ENCODE measurements at regions not wholly inside any gene's neighbourhood (a gene's known extent, or its start where the extent isn't known, plus 50 kb on each side); places are given as distances from the start of the nearest gene placed in this dataset.

DNA sequence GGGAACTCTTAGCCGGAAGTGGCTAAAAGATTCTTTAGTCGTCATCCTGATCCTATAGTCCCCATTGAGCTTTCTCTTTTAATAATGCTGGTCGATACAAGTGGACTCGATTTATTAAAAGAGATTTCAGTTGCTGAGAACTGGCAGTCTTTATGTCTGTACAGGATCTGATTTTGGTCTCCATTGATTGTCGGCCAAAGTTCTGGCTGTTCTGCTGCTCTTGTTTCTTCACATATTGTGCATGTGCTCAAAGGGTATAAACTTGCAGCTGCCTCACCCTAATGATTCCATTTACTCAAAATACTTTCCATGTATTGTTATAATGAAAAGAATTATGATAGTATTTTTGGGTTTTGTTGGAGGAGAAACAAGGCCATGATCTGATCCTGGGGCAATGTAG, 100.7 kb upstream of the CTTNBP2 start:
- no peak for DNase-seq (ENCODE audit: low read depth in 2 of 2)

- DNase-seq (ENCODE audit: low read depth in 2 of 2), result no peak
Measured at GRCh38 chr7:117974891-117975290, 101.7 kb upstream of the CTTNBP2 start.

DNA sequence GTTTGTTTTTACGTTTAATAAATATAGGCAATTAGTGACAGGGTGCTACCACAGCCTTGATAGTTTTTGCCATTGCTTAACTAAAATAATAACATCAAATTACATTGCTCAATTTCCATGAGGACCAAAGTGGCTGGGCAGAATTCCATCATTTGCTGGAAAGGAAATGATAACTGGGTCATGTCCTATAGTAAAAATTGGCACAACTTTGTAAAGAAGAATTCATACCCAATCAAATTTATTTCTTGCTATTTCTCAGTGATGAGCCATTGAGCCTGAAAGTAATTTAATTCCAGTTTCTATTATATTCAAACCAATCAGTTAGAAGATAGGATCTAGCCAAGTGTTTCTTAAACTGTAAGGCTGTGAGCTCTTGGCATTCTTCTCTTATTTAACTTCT, 102.2 kb upstream of the CTTNBP2 start:
- no peak for DNase-seq (ENCODE audit: low read depth in 2 of 2)

DNA sequence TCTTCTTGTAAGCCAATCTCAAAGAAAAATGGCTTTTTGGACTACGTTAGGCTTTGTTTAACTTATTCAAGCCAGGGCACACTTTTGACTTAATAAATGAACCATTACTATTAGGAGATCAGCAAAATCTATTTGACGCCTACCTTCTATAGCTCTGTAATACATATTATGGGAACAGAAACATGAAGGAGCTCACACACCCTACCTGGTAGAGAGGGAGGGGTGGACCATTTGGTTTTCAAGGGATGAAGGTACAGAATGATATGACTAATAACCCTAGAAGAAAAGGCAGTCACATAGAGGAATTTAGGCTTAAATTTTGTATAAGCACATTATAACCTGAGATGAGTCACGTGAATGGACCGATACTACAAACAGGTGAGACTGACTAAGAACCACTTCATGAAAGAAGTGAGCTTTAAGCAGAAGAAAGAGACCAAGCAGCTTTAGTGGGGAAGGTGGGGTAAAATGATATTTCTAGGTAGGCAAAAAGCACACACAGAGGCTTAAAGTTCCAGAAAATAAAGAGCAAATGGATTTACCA, 106.8 kb upstream of the CTTNBP2 start:
- no peak for DNase-seq (ENCODE audit: low read depth in 2 of 2)

DNA sequence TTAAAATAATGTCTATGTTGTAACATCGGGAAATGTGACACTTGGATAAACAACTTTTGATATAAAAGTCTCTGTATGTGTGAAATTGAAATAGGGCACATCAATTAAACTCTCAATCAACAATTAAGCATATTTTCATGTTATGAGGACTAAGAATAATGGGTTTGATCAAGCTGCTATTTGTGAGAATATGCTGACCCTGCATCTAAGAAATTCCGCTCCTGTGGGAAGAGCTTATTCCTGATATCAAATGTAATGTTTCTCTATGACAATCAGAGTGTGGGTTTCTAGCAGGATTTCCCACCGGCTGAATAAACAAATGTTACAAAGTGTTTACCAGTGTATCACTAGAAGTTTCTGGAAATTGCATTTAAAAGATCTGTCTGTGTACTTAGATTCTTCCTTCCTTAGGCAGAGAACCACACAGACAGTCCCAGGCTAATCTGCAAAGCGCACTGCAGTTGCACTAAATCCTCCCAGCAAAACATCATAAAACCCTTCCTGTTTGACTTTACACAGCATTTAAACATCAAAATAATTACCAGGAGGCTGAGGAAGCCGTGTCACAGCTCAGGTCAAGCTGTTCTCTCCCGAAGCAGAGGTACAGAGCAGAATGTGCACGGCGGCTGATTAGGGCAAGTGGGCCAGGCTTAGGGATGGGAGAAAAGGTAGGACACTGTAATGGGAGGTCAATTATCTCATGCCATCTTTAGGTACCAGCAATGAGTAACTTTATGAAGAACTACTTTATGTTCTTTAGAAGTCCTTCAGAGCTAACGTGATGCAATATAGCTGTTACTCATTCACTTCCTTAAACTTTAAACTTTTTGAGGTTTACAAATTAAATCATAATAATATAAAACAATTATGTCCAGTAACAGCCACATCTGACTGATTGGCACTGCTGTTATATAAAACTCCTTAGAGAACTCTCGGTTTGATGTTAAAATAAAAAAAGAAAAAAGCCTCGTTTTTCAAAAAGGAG, 109.1 kb upstream of the CTTNBP2 start:
- DNase-seq (ENCODE audit: low read depth in 2 of 2), result no peak

DNA sequence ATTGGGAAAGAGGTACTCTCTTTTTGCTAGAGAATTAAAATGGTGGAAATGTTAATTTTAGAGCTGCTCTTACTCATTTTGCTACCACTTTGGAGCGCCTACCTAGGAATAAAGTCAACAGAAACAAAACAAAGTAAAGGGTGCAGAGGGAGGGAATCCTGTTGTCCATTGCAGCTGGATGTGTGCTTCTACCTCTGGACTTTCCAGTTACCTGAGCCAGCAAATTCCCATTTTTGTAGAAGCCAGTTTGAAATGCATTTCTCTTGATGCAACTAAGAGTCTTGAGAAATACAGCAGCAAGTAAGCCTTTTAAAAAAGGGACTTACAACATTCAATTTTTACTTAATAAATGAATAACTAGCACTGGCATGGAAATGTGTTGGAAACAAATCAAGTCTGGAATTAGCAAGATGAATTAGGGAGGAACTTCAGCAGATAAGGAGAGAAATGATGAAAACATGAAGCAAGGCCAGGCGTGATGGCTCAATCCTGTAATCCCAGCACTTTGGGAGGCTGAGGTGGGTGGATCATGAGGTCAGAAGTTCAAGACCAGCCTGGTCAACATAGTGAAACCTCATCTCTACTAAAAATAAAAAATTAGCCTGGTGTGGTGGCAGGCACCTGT, 113.5 kb upstream of the CTTNBP2 start:
- no peak for DNase-seq (ENCODE audit: low read depth in 2 of 2)

GRCh38 chr7:117990834-117991233, 117.6 kb upstream of the CTTNBP2 start:
- DNase-seq (ENCODE audit: low read depth in 2 of 2), result no peak

GRCh38 chr7:117992635-117993376, 119.6 kb upstream of the CTTNBP2 start:
- no peak for DNase-seq (ENCODE audit: low read depth in 2 of 2)

DNA sequence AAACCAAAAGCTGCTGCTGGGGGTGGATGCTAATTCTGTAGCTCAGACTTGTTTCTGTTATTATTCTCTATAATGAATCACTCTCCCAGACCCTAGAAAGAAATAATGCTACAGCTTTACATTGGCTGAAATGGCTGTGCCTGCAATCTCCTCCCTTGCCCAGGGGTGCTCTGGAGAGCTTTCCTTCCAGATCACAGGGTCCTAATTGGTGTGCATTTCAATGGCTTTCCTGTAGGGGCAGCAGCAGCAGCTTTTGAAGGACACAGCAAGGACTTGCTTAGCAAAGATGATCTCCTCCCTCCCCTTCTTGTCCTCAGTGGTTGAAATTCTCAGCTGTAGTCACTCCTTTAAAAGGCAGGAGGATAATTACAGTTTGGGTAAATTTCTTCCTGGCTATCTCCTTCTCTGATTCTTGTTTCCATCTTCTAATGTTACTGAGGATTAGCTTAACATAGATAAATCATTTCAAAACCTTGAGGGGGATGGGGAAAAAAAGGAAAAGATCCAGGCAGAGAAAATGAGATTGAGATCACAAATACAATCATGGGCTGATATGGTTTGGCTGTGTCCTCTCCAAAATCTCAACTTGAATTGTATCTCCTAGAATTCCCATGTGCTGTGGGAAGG, 120.2 kb upstream of the CTTNBP2 start:
- DNase-seq (ENCODE audit: low read depth in 2 of 2), result no peak

- no peak for DNase-seq (ENCODE audit: low read depth in 2 of 2)
Measured at GRCh38 chr7:117995850-117996650, 122.8 kb upstream of the CTTNBP2 start.

- DNase-seq (ENCODE audit: low read depth in 2 of 2), result no peak
Measured at GRCh38 chr7:117997862-117998825, 124.9 kb upstream of the CTTNBP2 start.

DNA sequence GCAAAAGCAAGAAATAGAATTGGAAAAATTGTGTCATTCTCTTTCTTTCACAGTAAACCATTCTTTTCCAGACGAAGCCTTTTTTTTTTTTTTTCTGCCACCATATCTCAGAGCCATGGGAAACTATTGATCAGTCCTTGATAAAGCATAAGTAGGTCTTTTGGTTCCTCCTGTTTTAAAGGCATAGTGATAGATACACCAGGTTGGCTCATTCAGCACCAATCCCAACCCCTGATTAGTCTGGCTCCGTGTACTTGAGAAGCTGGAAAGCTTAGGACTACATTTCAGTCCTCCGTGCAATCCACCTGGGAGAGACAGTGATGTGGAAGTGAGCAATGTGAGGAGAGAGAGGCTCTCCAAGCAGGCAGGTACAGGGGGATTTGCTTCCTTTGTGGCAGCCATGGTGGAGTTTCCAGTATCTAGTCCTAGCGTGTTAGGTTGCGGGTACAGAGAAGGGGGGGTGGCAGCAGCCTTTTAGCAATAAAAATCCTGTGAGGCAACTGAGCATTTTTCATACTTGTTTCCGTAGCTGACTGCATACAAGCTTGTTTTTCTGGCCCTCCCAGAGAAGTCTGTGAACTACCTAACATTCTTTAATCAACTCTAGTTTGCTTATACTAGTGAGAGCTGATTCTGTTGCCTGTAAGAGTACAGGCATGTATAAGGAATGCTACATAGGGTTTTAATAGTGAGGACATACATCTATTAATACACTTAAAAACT, 127.4 kb upstream of the CTTNBP2 start:
- DNase-seq (ENCODE audit: low read depth in 2 of 2), result no peak

DNA sequence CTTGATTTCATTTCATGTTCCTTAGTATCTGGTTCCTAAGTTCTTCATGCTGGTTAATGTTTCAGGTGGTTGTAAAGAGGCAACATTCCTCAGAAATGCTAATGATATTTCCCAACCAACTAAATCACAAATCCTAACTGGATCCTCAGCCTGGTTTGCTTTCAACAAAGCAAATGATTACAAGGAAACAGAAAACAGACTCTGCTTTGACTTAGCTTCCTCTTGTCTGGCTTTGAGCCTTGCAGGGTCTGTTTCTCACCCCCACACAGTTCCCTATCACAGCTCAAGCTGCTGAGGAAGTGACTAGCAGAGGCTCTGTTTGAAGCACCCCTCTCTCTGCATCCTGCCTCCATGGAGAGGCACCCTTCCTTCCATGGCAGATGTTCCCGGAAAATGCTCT, 130.2 kb upstream of the CTTNBP2 start:
- DNase-seq (ENCODE audit: low read depth in 2 of 2), result no peak

DNA sequence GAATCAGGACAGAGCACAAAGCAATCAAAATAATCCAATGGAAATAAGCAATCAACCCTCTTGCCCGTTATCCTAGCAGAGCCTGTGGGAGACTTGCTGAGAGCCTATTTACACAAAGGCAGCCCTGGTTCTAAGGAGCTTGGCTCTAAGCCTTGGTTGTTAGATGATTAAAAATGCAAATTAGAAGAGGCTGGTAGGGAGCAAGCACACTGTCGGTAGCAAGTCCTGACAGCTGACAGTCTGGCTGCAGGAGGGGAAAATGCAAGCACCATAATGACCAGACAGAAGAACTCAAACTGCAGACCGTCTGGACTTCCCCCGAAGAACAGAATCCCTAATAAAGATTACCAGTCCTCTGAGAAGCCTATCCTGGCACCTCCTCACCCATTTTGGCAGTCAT, 131.8 kb upstream of the CTTNBP2 start:
- no peak for DNase-seq (ENCODE audit: low read depth in 2 of 2)

- no peak for DNase-seq (ENCODE audit: low read depth in 2 of 2)
Measured at GRCh38 chr7:118006979-118007378, 133.7 kb upstream of the CTTNBP2 start.

- DNase-seq (ENCODE audit: low read depth in 2 of 2), result no peak
Measured at GRCh38 chr7:118009419-118009818, 136.2 kb upstream of the CTTNBP2 start.

GRCh38 chr7:118011652-118012051, 138.4 kb upstream of the CTTNBP2 start:
- DNase-seq (ENCODE audit: low read depth in 2 of 2), result no peak

- no peak for DNase-seq (ENCODE audit: low read depth in 2 of 2)
Measured at GRCh38 chr7:118013252-118014010, 140.2 kb upstream of the CTTNBP2 start.
